ENCODE measurements at regions not wholly inside any gene's neighbourhood (a gene's known extent, or its start where the extent isn't known, plus 50 kb on each side); places are given as distances from the start of the nearest gene placed in this dataset.

- Histone ChIP-seq H3K4me2 (no peak overlapping the region), H3K4me1 (0 out of 3 replicates have a peak, but pooled peaks cover 3% of the 10 kb centered on the region), H3K27ac (no peak overlapping the region), H3K4me3 (no peak overlapping the region), H3K9me3 (no peaks in the 10 kb centered on the region)
- DNase-seq (ENCODE audit: low read depth in 1 of 2, low spot score in 1 of 2) (peak in 1 of 2 experiments; percentile 31), FAIRE-seq (no peak), ATAC-seq (peak; percentile 43 to 70; a peak in 3 of 6 replicates)
- TF ChIP-seq JUNB (IDR thresholded peaks at IDR 0.05) (no peak), CEBPB (IDR thresholded peaks at IDR 0.05) (peak in 1 of 2 experiments; percentile 18; a peak in 1 of 4 replicates), RAD21 (conservative IDR thresholded peaks at IDR 0.05 in 1 of 2, IDR thresholded peaks at IDR 0.05 in 1 of 2) (peak in 1 of 2 experiments; percentile 26; a peak in 2 of 5 replicates), CHD2 (IDR thresholded peaks at IDR 0.05; ENCODE audit: low read length, partially characterized antibody) (no peak)
- CTCF ChIA-PET: interaction anchor here (1.3 kb wide), 2 partner anchors 91 to 424 kb away, joined by 3 to 8 read pairs; no protein-coding TSS in a partner anchor
- POLR2A ChIA-PET: no interaction called here
- 24% methylated on average over 4 of the region's 4 CpGs for WGBS (ENCODE audit: missing lambda C conversion rate)
Measured at GRCh38 chr5:86971034-86971571, 296.6 kb upstream of the RASA1 start.

GRCh38 chr5:86974955-86975354 is 292.7 kb upstream of the RASA1 start:
- Histone ChIP-seq H3K4me3 (no peak overlapping the region), H3K4me1 (no peaks in the 10 kb centered on the region; the same call in 2 of the 3 replicates), H3K9me3 (no peaks in the 10 kb centered on the region), H3K27ac (no peak overlapping the region), H3K4me2 (no peak overlapping the region)
- ATAC-seq (no peak), DNase-seq (ENCODE audit: low read depth in 1 of 2, low spot score in 1 of 2) (no peak), FAIRE-seq (no peak)
- CTCF ChIA-PET: interaction anchor here (1.3 kb wide), 1 partner anchor 8 kb away, joined by 3 read pairs; no protein-coding TSS in a partner anchor
- TF ChIP-seq JUNB (IDR thresholded peaks at IDR 0.05) (no peak), ZSCAN20 (CRISPR knock-in tag; IDR thresholded peaks at IDR 0.05) (no peak), NFE2L2 (conservative IDR thresholded peaks at IDR 0.05; ENCODE audit: low read length) (no peak), HOXB5 (CRISPR knock-in tag; IDR thresholded peaks at IDR 0.05) (no peak), RARB (CRISPR knock-in tag; IDR thresholded peaks at IDR 0.05) (no peak), KDM1A (IDR thresholded peaks at IDR 0.05; ENCODE audit: low read depth) (no peak)
- POLR2A ChIA-PET: no interaction called here
- WGBS (ENCODE audit: missing lambda C conversion rate): 38% methylated on average over 1 of the region's 1 CpG

GRCh38 chr5:86977190-86977589 is 290.5 kb upstream of the RASA1 start:
- no peak for DNase-seq (ENCODE audit: low read depth in 1 of 2, low spot score in 1 of 2)
- no peak overlapping the region for H3K4me2 ChIP-seq
- H3K4me1 ChIP-seq: no peaks in the 10 kb centered on the region; the same call in 2 of the 3 replicates
- H3K27ac ChIP-seq: no peak overlapping the region
- WGBS (ENCODE audit: missing lambda C conversion rate): 65% methylated on average over 3 of the region's 3 CpGs
- H3K4me3 ChIP-seq: no peak overlapping the region
- no peaks in the 10 kb centered on the region for H3K9me3 ChIP-seq
- no peak for FAIRE-seq
- ChIA-PET CTCF (no interaction called here), POLR2A (no interaction called here)
- no peak for ATAC-seq
- TF ChIP-seq REST (IDR thresholded peaks at IDR 0.05): no peak
- no peak for TF ChIP-seq ELK1 (IDR thresholded peaks at IDR 0.05; ENCODE audit: low read depth, low read length)
- TF ChIP-seq NPAS2 (CRISPR knock-in tag; IDR thresholded peaks at IDR 0.05; ENCODE audit: borderline replicate concordance): no peak
- TF ChIP-seq RNF2 (IDR thresholded peaks at IDR 0.05; ENCODE audit: borderline replicate concordance, low read depth): no peak
- no peak for TF ChIP-seq CTCF (IDR thresholded peaks at IDR 0.05)
- no peak for TF ChIP-seq CHD4 (IDR thresholded peaks at IDR 0.05; ENCODE audit: borderline replicate concordance)
